AG04449 (cell line): ENCODE measurements at regions not wholly inside any gene's neighbourhood (a gene's known extent, or its start where the extent isn't known, plus 50 kb on each side); places are given as distances from the start of the nearest gene placed in this dataset.

ENCODE experiments used
- CTCF ChIA-PET: fragments of 350-600 bp; formaldehyde crosslinking; extraction: SDS; loops from one replicate; lab custom pipeline; 2021; ENCODE audit warnings: antibody characterized with exemption; lab: Yijun Ruan, JAX
- POLR2A ChIA-PET: fragments of 400-600, 350-600 bp; formaldehyde crosslinking; extraction: SDS; loops from one replicate; lab custom pipeline; 2020; ENCODE audit warnings: antibody characterized with exemption, inconsistent platforms; lab: Yijun Ruan, JAX
- DNase-seq: peaks from one replicate; pipeline ENCODE4 v3.0.0-alpha.2; 2010; ENCODE audit warnings: low read depth, low spot score
- H3K4me3 ChIP-seq: 2 replicates; pipeline ENCODE4 v1.5.1; 2011; ENCODE audit warnings: low read depth, mild to moderate bottlenecking, control low read depth, low read length
- CTCF ChIP-seq: IDR thresholded peaks from one replicate; pipeline ENCODE4 v1.5.1; 2011; ENCODE audit warnings: mild to moderate bottlenecking, moderate library complexity, low read length, control low read depth, inconsistent platforms; ENCODE audit not compliant: insufficient read depth; ENCODE audit errors: missing control alignments

GRCh38 chr4:111573386-111573785, 571.9 kb upstream of the FAM241A start:
- no peak overlapping the region for H3K4me3 ChIP-seq
- ChIA-PET POLR2A (no interaction called here), CTCF (interaction anchor here (1.1 kb wide), 1 partner anchor 30 kb away, joined by 3 read pairs; no protein-coding TSS in a partner anchor)
- no peak for TF ChIP-seq CTCF
- DNase-seq: no peak

GRCh38 chr4:111579767-111580166, 565.5 kb upstream of the FAM241A start:
- POLR2A ChIA-PET: no interaction called here
- DNase-seq: no peak
- CTCF ChIA-PET: no interaction called here
- H3K4me3 ChIP-seq: no peak overlapping the region
- TF ChIP-seq CTCF: no peak

GRCh38 chr4:111595456-111595855, 549.8 kb upstream of the FAM241A start:
- DNase-seq: no peak
- CTCF ChIA-PET: interaction anchor here (1.1 to 1.9 kb wide), 2 partner anchors 10 to 37 kb away, joined by 3 to 8 read pairs; no protein-coding TSS in a partner anchor

GRCh38 chr4:111596491-111596890, 548.8 kb upstream of the FAM241A start:
- POLR2A ChIA-PET: no interaction called here
- CTCF ChIA-PET: no interaction called here
- TF ChIP-seq CTCF: no peak

More at GRCh38 chr4:111595456-111595855, 549.8 kb upstream of the FAM241A start:
- POLR2A ChIA-PET: no interaction called here
- H3K4me3 ChIP-seq: no peak overlapping the region
- TF ChIP-seq CTCF: no peak

GRCh38 chr4:111601671-111602070, 543.6 kb upstream of the FAM241A start:
- no peak for DNase-seq
- POLR2A ChIA-PET: no interaction called here
- H3K4me3 ChIP-seq: no peak overlapping the region
- TF ChIP-seq CTCF: no peak
- CTCF ChIA-PET: interaction anchor here (0.9 to 1.3 kb wide), 3 partner anchors 12 to 319 kb away, joined by 3 to 5 read pairs (median 5); no protein-coding TSS in a partner anchor

More at GRCh38 chr4:111596491-111596890, 548.8 kb upstream of the FAM241A start:
- H3K4me3 ChIP-seq: no peak overlapping the region
- DNase-seq: no peak

- ChIA-PET CTCF (interaction anchor here (0.7 to 1.8 kb wide), 8 partner anchors 8 to 466 kb away, joined by 3 to 4 read pairs (median 4); no protein-coding TSS in a partner anchor), POLR2A (no interaction called here)
- peak; percentile 34 for TF ChIP-seq CTCF
- no peak overlapping the region for H3K4me3 ChIP-seq
- no peak for DNase-seq
These were observed 542.4 kb upstream of the FAM241A start for GRCh38 chr4:111602848-111603247.
